Thyroid gland (tissue), 4 donors: ENCODE measurements at regions not wholly inside any gene's neighbourhood (a gene's known extent, or its start where the extent isn't known, plus 50 kb on each side); places are given as distances from the start of the nearest gene placed in this dataset.

Experiments used
- DNase-seq, 2 donors: peaks; one replicate each; pipeline ENCODE4 v3.0.0-alpha.2; 2019
- H3K27ac ChIP-seq, 3 donors: fragments of 200-600 bp; sonication (generic); 1 replicate in 2 of 3; 2 replicates in 1 of 3; pipeline ENCODE4 v1.5.1; 2016 to 2019; ENCODE audit warnings: mild to moderate bottlenecking in 1 of 3, moderate library complexity in 1 of 3
- H3K27me3 ChIP-seq: fragments of 200-600 bp; sonication (generic); one replicate; pipeline ENCODE4 v1.5.1; 2019
- H3K36me3 ChIP-seq, 2 donors: fragments of 200-600 bp; sonication (generic); one replicate each; pipeline ENCODE4 v1.5.1; 2016 to 2019
- H3K4me1 ChIP-seq, 2 donors: fragments of 200-600 bp; sonication (generic); one replicate each; pipeline ENCODE4 v1.5.1; 2017 to 2019
- H3K4me3 ChIP-seq, 3 donors: fragments of 200-600 bp; sonication (generic); replicated peaks in 1 of 3; 1 replicate in 2 of 3; 2 replicates in 1 of 3; pipeline ENCODE4 v1.5.1; 2016; ENCODE audit warnings: mild to moderate bottlenecking in 1 of 3
- H3K9me3 ChIP-seq: fragments of 200-600 bp; sonication (generic); one replicate; pipeline ENCODE4 v1.5.1; 2017
- POLR2A ChIP-seq, 2 donors: fragments of 450-650 bp; IDR thresholded peaks; one replicate each; pipeline ENCODE4 v1.6.1; 2017; ENCODE audit warnings: antibody characterized with exemption in 2 of 2, mild to moderate bottlenecking in 2 of 2, moderate library complexity in 1 of 2
- WGBS, 2 donors: methylation state at CpG; one replicate each; pipeline ENCODE4 v1.1.5; 2017; 5-methylcytosine and 5-hydroxymethylcytosine counted together
- intact Hi-C: fragments of 100-400 bp; cut with DNase I; formaldehyde crosslinking; loops from one replicate; pipeline ENCODE4 v1.15.1; 2023
- TF ChIP-seq, protein P1 (sequence below), 6 experiments: fragments of 200-600 bp in 3 of 6; fragments of 450-650 bp in 3 of 6; sonication (generic) in 3 of 6; IDR thresholded peaks; one replicate each; pipeline ENCODE4 v1.5.1; 2016 to 2019; ENCODE audit warnings: antibody characterized with exemption in 6 of 6, mild to moderate bottlenecking in 2 of 6, inconsistent platforms in 1 of 6, moderate library complexity in 1 of 6

GRCh38 chr2:153079315-153079714, 360.9 kb downstream of the ARL6IP6 start:
- H3K36me3 ChIP-seq = no peaks in the 10 kb centered on the region
- no peaks in the 10 kb centered on the region for H3K9me3 ChIP-seq
- no peak overlapping the region for H3K4me3 ChIP-seq
- H3K4me1 ChIP-seq = no peaks in the 10 kb centered on the region
- DNase-seq = no peak
- TF ChIP-seq, protein P1, sequence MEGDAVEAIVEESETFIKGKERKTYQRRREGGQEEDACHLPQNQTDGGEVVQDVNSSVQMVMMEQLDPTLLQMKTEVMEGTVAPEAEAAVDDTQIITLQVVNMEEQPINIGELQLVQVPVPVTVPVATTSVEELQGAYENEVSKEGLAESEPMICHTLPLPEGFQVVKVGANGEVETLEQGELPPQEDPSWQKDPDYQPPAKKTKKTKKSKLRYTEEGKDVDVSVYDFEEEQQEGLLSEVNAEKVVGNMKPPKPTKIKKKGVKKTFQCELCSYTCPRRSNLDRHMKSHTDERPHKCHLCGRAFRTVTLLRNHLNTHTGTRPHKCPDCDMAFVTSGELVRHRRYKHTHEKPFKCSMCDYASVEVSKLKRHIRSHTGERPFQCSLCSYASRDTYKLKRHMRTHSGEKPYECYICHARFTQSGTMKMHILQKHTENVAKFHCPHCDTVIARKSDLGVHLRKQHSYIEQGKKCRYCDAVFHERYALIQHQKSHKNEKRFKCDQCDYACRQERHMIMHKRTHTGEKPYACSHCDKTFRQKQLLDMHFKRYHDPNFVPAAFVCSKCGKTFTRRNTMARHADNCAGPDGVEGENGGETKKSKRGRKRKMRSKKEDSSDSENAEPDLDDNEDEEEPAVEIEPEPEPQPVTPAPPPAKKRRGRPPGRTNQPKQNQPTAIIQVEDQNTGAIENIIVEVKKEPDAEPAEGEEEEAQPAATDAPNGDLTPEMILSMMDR (IDR thresholded peaks at IDR 0.05) = no peak
- TF ChIP-seq POLR2A (IDR thresholded peaks at IDR 0.05) = no peak
- H3K27me3 ChIP-seq = no peaks in the 10 kb centered on the region
- intact Hi-C loops = no loop called here
- WGBS, 2 donors = 32 to 94% methylated on average over 1 of the region's 1 CpG
- H3K27ac ChIP-seq = no peak overlapping the region

- DNase-seq = no peak
- Histone ChIP-seq H3K27me3 (no peaks in the 10 kb centered on the region), H3K4me1 (no peaks in the 10 kb centered on the region), H3K4me3 (no peak overlapping the region), H3K36me3 (no peaks in the 10 kb centered on the region), H3K9me3 (no peaks in the 10 kb centered on the region), H3K27ac (no peak overlapping the region)
- WGBS, 2 donors = 70 to 79% methylated on average over 2 of the region's 2 CpGs
- TF ChIP-seq, protein P1 (IDR thresholded peaks at IDR 0.05) = no peak
- no peak for TF ChIP-seq POLR2A (IDR thresholded peaks at IDR 0.05)
- intact Hi-C loops = no loop called here
These were observed 358.9 kb downstream of the ARL6IP6 start for GRCh38 chr2:153077311-153077710.

DNA sequence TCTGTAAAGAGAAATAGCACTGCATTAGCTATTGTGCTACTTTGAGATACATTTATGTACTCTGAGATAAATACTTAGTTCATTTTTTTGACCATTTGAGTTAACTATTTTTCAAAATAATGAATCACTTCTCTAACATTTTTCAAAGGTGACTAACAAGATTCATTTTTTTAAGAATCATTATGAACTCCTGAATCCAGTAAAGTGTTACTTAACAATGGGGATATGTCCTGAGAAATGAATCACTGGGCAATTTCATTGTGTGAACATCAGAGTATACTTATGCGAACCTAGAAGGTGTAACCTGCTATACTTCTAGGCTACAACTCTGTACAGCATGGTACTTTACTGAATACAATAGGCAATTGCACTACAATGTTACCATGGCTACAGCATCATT, 355.8 kb downstream of the ARL6IP6 start:
- 81 to 87% methylated on average over 1 of the region's 1 CpG for WGBS, 2 donors
- H3K4me3 ChIP-seq = no peak overlapping the region
- no peak overlapping the region for H3K27ac ChIP-seq
- no peaks in the 10 kb centered on the region for H3K36me3 ChIP-seq
- no peaks in the 10 kb centered on the region for H3K4me1 ChIP-seq
- H3K9me3 ChIP-seq = no peaks in the 10 kb centered on the region
- no peaks in the 10 kb centered on the region for H3K27me3 ChIP-seq
- intact Hi-C loops = no loop called here
- no peak for DNase-seq
- no peak for TF ChIP-seq POLR2A (IDR thresholded peaks at IDR 0.05)
- TF ChIP-seq, protein P1 (IDR thresholded peaks at IDR 0.05) = no peak

DNA sequence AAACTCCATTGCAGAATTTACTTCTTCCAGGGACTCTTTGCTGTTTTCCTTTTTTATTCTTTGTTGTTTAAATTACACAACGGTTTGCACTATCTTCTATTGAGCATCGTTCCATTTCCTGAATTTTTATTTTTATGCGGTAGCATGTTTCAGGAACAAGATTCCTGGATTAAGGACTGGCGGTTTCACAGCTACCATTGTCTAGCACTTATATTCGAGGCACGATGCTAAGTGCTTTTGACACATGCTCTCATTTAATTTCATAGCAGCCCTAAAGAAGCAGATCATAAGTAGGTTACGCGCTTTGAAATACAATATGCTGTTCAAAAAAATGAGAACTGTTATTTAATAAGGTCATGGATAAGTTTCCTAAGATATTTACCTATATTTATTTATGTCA, 354.4 kb downstream of the ARL6IP6 start:
- 91 to 94% methylated on average over 8 of the region's 8 CpGs for WGBS, 2 donors
- no peaks in the 10 kb centered on the region for H3K4me1 ChIP-seq
- no peaks in the 10 kb centered on the region for H3K36me3 ChIP-seq
- intact Hi-C loops = no loop called here
- H3K27me3 ChIP-seq = no peaks in the 10 kb centered on the region
- no peak overlapping the region for H3K4me3 ChIP-seq
- DNase-seq = no peak
- H3K9me3 ChIP-seq = no peaks in the 10 kb centered on the region
- H3K27ac ChIP-seq = no peak overlapping the region
- TF ChIP-seq POLR2A (IDR thresholded peaks at IDR 0.05) = no peak
- TF ChIP-seq, protein P1 (IDR thresholded peaks at IDR 0.05) = no peak

- intact Hi-C loops = no loop called here
- Histone ChIP-seq H3K36me3 (no peaks in the 10 kb centered on the region), H3K27me3 (no peaks in the 10 kb centered on the region), H3K9me3 (no peaks in the 10 kb centered on the region), H3K4me3 (no peak overlapping the region), H3K27ac (no peak overlapping the region), H3K4me1 (no peaks in the 10 kb centered on the region)
- no peak for DNase-seq
- WGBS, 2 donors = 76 to 78% methylated on average over 6 of the region's 6 CpGs
- TF ChIP-seq, protein P1 (IDR thresholded peaks at IDR 0.05) = no peak
- no peak for TF ChIP-seq POLR2A (IDR thresholded peaks at IDR 0.05)
These were observed 353.7 kb downstream of the ARL6IP6 start for GRCh38 chr2:153072077-153072476.
